BJ (cell line): ENCODE measurements at regions not wholly inside any gene's neighbourhood (a gene's known extent, or its start where the extent isn't known, plus 50 kb on each side); places are given as distances from the start of the nearest gene placed in this dataset.

ENCODE experiments used
- CTCF ChIA-PET: fragments of 350-600 bp; formaldehyde crosslinking; extraction: SDS; loops from one replicate; lab custom pipeline; 2021; ENCODE audit warnings: antibody characterized with exemption, inconsistent platforms; lab: Yijun Ruan, JAX
- POLR2A ChIA-PET: fragments of 300-600 bp; sonication (Branson Sonifier 250); formaldehyde crosslinking; extraction: SDS; loops from one replicate; lab custom pipeline; 2021; ENCODE audit warnings: antibody characterized with exemption; lab: Charles Lee
- DNase-seq: peaks from one replicate; pipeline ENCODE4 v3.0.0-alpha.2; 2011; ENCODE audit warnings: low read depth
- H3K27me3 ChIP-seq: 2 replicates; pipeline ENCODE4 v1.6.0; 2011; ENCODE audit warnings: low read length; ENCODE audit not compliant: control insufficient read depth, insufficient read depth
- H3K36me3 ChIP-seq: 2 replicates; pipeline ENCODE4 v1.5.1; 2011; ENCODE audit warnings: low read length; ENCODE audit not compliant: control insufficient read depth, insufficient read depth
- H3K4me3 ChIP-seq: 2 replicates; pipeline ENCODE4 v1.5.1; 2011; ENCODE audit warnings: low read depth, mild to moderate bottlenecking, control low read depth, low read length
- CTCF ChIP-seq: IDR thresholded peaks from 2 replicates; pipeline ENCODE4 v1.5.1; 2011; ENCODE audit warnings: low read depth, mild to moderate bottlenecking, control low read depth, inconsistent platforms, low read length, moderate library complexity; ENCODE audit not compliant: insufficient read depth

- H3K27me3 ChIP-seq, result no peaks in the 10 kb centered on the region
Observed at GRCh38 chr6:169843991-169844390, 92.6 kb downstream of the ERMARD start.

GRCh38 chr6:169843110-169843509, 91.7 kb downstream of the ERMARD start:
- no peak for DNase-seq
- POLR2A ChIA-PET, result no interaction called here
- H3K27me3 ChIP-seq, result no peaks in the 10 kb centered on the region; the same call in 1 of the 2 replicates
- H3K4me3 ChIP-seq, result no peak overlapping the region
- CTCF ChIA-PET, result interaction anchor here (4.9 kb wide), 1 partner anchor 12 kb away, joined by 25 read pairs; no protein-coding TSS in a partner anchor
- TF ChIP-seq CTCF, result no peak
- H3K36me3 ChIP-seq, result no peaks in the 10 kb centered on the region

More at GRCh38 chr6:169843991-169844390, 92.6 kb downstream of the ERMARD start:
- H3K36me3 ChIP-seq, result no peaks in the 10 kb centered on the region
- POLR2A ChIA-PET, result no interaction called here
- CTCF ChIA-PET, result interaction anchor here (4.9 kb wide), 1 partner anchor 13 kb away, joined by 25 read pairs; no protein-coding TSS in a partner anchor
- no peak overlapping the region for H3K4me3 ChIP-seq
- no peak for TF ChIP-seq CTCF
- no peak for DNase-seq

GRCh38 chr6:169841907-169842606, 90.6 kb downstream of the ERMARD start:
- no peak for DNase-seq
- TF ChIP-seq CTCF, result no peak
- Histone ChIP-seq H3K27me3 (no peaks in the 10 kb centered on the region; the same call in 1 of the 2 replicates), H3K36me3 (no peaks in the 10 kb centered on the region), H3K4me3 (no peak overlapping the region)
- POLR2A ChIA-PET, result no interaction called here
- CTCF ChIA-PET, result interaction anchor here (4.9 kb wide), 1 partner anchor 11 kb away, joined by 25 read pairs; no protein-coding TSS in a partner anchor

GRCh38 chr6:169841251-169841650, 89.8 kb downstream of the ERMARD start:
- CTCF ChIA-PET, result interaction anchor here (4.9 kb wide), 1 partner anchor 10 kb away, joined by 25 read pairs; no protein-coding TSS in a partner anchor
- POLR2A ChIA-PET, result no interaction called here

More at GRCh38 chr6:169841251-169841650, 89.8 kb downstream of the ERMARD start:
- TF ChIP-seq CTCF, result no peak
- no peak for DNase-seq
- H3K36me3 ChIP-seq, result no peaks in the 10 kb centered on the region
- no peaks in the 10 kb centered on the region; the same call in 1 of the 2 replicates for H3K27me3 ChIP-seq
- H3K4me3 ChIP-seq, result no peak overlapping the region
